Right cardiac atrium (tissue), 5 donors: ENCODE measurements at regions not wholly inside any gene's neighbourhood (a gene's known extent, or its start where the extent isn't known, plus 50 kb on each side); places are given as distances from the start of the nearest gene placed in this dataset.

Experiments used
- ATAC-seq, 2 donors: fragments of 200-7000 bp; cut with Tn5 transposase; one replicate each; pipeline versions ENCODE4 v1.8.0 to v1.9.1; 2020; ENCODE audit warnings: moderate library complexity in 2 of 2, mild to moderate bottlenecking in 1 of 2
- DNase-seq, 3 donors: peaks; one replicate each; pipeline ENCODE4 v3.0.0-alpha.2; 2020
- H3K27ac ChIP-seq: one replicate; pipeline ENCODE4 v1.5.1; 2013; ENCODE audit warnings: mild to moderate bottlenecking, low read length, control low read depth, moderate library complexity
- H3K27me3 ChIP-seq: one replicate; pipeline ENCODE4 v1.6.1; 2013; ENCODE audit not compliant: control insufficient read depth, insufficient read depth
- H3K4me1 ChIP-seq: one replicate; pipeline ENCODE4 v1.6.1; 2013; ENCODE audit warnings: low read length; ENCODE audit not compliant: control insufficient read depth, insufficient read depth
- H3K4me3 ChIP-seq: one replicate; pipeline ENCODE4 v1.5.1; 2013; ENCODE audit warnings: low read length, control low read depth
- H3K9me3 ChIP-seq: one replicate; pipeline ENCODE4 v1.6.1; 2013; ENCODE audit warnings: low read length; ENCODE audit not compliant: control insufficient read depth
- WGBS: extraction: QIAGEN DNeasy Blood & Tissue Kit; methylation state at CpG from one replicate; pipeline ENCODE4 v1.1.7; 2013; 5-methylcytosine and 5-hydroxymethylcytosine counted together
- intact Hi-C, 4 donors: fragments of 100-400 bp; cut with DNase I; formaldehyde crosslinking; loops; one replicate each; pipeline versions ENCODE4 v1.11.0 to v1.14.0; 2022 to 2023
- donor health status: healthy with polysubstance abuse.
- donor health status: DM: no; HTN: yes; CAD: no.
- donor health status: DM: no; HTN: no; CAD: no.
- donor health status: DM: no; HTN: yes; CAD: no; lungs with severe emphysema.
- donor health status: DM: yes; HTN: yes; CAD: no.

DNA sequence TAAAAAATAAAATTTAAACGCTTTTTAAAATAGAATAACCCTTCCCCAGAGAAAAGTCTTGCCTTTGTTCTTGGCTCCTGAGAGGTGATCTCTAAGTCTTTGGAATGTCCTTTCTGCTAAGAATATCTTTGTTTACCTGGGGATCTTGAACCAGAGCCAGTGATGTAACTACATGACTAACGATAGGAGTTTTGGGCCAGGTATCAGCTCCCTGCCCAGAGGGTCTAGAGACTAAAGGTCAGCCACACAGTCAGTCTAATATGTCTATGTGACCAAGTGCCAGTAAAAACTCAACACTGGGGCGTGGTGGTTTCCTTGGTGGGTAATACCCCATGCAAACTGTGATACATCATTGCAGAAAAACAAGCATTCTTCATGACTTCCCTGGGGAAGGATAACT is 1351.9 kb upstream of the C9orf72 start:
- intact Hi-C loops: no loop called here
- WGBS: 77% methylated on average over 3 of the region's 3 CpGs
- H3K27me3 ChIP-seq: no peaks in the 10 kb centered on the region
- H3K27ac ChIP-seq: no peak overlapping the region
- ATAC-seq (no peak), DNase-seq (peak in 1 of 3 donors; percentile 5)
- no peak overlapping the region for H3K4me3 ChIP-seq
- no peaks in the 10 kb centered on the region for H3K4me1 ChIP-seq
- H3K9me3 ChIP-seq: no peaks in the 10 kb centered on the region

DNA sequence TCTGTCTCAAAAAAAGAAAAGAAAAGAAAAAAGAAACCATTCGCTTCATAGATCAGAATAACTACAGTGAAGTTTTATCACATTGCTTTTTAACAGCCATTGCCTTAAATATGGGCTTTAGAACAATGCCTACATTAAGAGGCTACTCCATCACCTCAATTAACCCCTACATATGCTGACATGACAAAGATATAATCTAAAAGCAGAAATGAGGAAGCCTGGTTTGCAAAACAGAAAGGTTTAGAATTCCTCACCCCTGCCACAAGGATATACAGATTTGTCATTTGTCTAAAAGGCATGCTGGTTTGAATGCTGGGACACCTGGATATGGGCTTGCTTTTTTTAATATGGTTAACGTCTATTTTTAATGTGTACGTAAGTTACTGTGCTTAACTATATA is 1353.0 kb upstream of the C9orf72 start:
- H3K27ac ChIP-seq: no peak overlapping the region
- DNase-seq (no peak), ATAC-seq (no peak)
- intact Hi-C loops: no loop called here
- H3K27me3 ChIP-seq: no peaks in the 10 kb centered on the region
- WGBS: 88% methylated on average over 3 of the region's 3 CpGs
- H3K9me3 ChIP-seq: no peaks in the 10 kb centered on the region
- H3K4me3 ChIP-seq: no peak overlapping the region
- H3K4me1 ChIP-seq: no peaks in the 10 kb centered on the region

DNA sequence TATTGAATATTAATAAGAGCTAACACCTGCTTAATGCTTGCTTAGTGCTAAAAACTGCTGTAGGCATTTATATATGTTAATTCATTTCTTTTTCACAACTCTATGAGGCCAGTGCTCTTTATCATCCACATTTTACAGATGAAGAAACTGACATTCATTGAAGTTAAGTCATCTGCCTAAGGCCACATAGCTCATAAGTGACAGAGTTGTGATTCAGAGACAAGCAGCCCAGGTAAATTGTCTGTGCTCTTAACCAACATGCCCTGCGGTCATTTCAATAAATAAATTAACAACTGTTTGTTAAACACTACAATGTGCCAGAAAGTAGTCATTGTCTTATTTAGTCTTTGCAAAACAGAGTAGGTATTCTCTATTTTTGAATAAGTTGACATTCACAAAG is 1354.4 kb upstream of the C9orf72 start:
- no peaks in the 10 kb centered on the region for H3K27me3 ChIP-seq
- no peak overlapping the region for H3K4me3 ChIP-seq
- DNase-seq: no peak
- no peak for ATAC-seq
- 86% methylated on average over 1 of the region's 1 CpG for WGBS
- H3K27ac ChIP-seq: no peak overlapping the region
- intact Hi-C loops: no loop called here
- H3K9me3 ChIP-seq: no peaks in the 10 kb centered on the region
- H3K4me1 ChIP-seq: no peaks in the 10 kb centered on the region

DNA sequence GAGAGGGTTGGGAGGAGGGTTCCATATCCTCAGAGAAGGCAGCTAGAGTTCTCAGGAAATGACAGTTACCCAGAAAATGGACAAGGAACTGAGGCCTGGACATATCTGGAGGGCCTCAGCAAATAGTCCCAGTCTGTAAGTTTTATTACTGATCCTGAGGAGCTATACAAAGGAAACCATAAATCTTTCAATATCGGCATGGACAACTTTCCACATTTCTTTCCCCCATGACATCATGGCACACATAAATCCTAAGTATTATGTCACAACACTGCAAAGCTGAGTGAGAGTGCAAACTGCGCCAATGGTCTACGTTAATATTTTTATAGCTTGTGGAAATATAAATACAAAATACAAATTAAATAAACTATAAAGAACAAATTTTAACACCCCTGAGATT is 1356.2 kb upstream of the C9orf72 start:
- Histone ChIP-seq H3K4me1 (no peaks in the 10 kb centered on the region), H3K27me3 (no peaks in the 10 kb centered on the region), H3K4me3 (no peak overlapping the region), H3K9me3 (no peaks in the 10 kb centered on the region), H3K27ac (no peak overlapping the region)
- no peak for DNase-seq
- intact Hi-C loops: no loop called here
- 87% methylated on average over 3 of the region's 3 CpGs for WGBS
- ATAC-seq: no peak

DNA sequence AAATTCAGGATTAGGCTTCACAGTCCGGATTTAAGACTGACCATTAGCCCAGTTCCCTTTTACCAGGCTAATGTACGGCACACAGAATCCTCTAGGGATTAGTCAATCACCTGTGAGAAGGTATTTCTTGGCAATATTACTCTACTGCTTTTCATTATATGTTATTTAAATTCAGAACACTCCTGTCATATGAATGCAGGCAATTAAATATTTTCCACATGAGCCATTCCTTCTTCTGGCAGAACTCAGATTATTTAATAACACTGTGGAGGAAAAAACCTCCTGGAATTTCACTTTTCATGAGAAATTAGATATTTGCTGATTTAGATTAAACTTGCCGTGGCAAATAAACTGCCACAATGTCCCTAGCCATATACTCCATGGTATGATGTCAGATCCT is 1357.5 kb upstream of the C9orf72 start:
- no peak overlapping the region for H3K27ac ChIP-seq
- H3K4me1 ChIP-seq: no peaks in the 10 kb centered on the region
- no peak for ATAC-seq
- H3K27me3 ChIP-seq: no peaks in the 10 kb centered on the region
- H3K4me3 ChIP-seq: no peak overlapping the region
- intact Hi-C loops: no loop called here
- WGBS: 77% methylated on average over 3 of the region's 3 CpGs
- DNase-seq: no peak
- no peaks in the 10 kb centered on the region for H3K9me3 ChIP-seq

DNA sequence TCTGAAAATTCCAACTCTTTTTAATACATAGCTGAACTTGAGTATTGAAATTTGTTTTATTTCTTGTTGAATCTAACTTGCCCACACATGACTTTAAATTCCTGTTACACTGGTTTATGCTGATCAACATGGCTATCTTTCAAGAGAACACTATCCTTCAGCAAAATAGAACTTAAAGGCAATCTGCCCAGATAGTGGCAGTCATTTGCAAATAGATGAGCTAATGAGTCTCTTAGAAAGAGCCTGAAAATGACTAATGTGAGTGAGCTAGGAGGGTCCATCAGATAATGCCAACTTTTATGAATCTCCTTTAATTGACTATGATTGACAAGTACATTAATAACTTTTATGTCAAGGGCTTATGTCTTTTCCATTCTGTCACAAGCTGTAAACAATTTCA is 1360.8 kb upstream of the C9orf72 start:
- intact Hi-C loops: no loop called here
- ATAC-seq: no peak
- no peak for DNase-seq

DNA sequence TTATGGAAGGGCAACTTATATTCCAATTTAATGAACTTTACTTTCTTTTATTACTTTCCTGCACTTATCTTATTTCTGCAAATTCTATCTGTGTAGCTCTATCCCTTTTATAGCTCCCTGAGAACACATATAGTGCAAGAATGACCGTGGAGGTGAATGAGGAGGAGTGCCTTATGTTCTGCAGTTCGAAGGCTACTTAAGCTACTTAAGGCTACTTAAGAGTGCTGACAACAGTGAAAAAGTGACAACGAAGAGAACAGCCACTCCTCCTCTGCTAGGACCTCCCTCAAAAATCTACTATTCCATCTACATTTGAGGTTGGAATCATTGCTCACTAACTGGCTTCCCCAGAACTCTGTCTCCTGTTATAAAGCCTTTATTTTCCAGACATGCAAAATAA is 1365.7 kb upstream of the C9orf72 start:
- H3K4me1 ChIP-seq: no peaks in the 10 kb centered on the region
- DNase-seq (no peak), ATAC-seq (no peak)
- H3K4me3 ChIP-seq: no peak overlapping the region
- H3K27ac ChIP-seq: no peak overlapping the region
- intact Hi-C loops: no loop called here
- H3K9me3 ChIP-seq: no peaks in the 10 kb centered on the region
- 22% methylated on average over 3 of the region's 3 CpGs for WGBS
- H3K27me3 ChIP-seq: no peaks in the 10 kb centered on the region

More for the DNA sequence above, 1360.8 kb upstream of the C9orf72 start:
- H3K27me3 ChIP-seq: no peaks in the 10 kb centered on the region
- no peaks in the 10 kb centered on the region for H3K4me1 ChIP-seq
- H3K27ac ChIP-seq: no peak overlapping the region
- no peak overlapping the region for H3K4me3 ChIP-seq
- no peaks in the 10 kb centered on the region for H3K9me3 ChIP-seq

DNA sequence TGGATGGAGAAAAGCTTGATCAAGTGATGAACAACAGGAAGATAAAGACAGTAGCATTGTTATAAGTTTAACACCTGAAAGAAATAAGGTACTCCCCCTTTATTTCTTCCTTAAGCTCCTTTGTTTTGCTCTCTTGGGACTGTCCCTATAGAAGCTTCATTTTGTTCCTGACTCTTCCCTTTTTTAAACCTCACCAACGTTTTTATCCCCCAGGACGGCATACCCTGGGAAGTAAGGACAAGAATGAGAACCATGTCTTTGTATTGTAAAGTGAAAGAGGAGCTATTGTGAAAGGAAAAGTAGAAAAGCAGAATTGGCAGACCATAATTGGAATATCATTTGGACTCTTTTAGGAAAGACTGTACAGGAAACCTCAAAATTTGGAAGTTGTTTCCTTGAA is 1368.6 kb upstream of the C9orf72 start:
- Histone ChIP-seq H3K27ac (no peak overlapping the region), H3K4me1 (no peaks in the 10 kb centered on the region), H3K27me3 (no peaks in the 10 kb centered on the region), H3K4me3 (no peak overlapping the region), H3K9me3 (no peaks in the 10 kb centered on the region)
- WGBS: 23% methylated on average over 2 of the region's 2 CpGs
- ATAC-seq: no peak
- DNase-seq: no peak
- intact Hi-C loops: no loop called here

DNA sequence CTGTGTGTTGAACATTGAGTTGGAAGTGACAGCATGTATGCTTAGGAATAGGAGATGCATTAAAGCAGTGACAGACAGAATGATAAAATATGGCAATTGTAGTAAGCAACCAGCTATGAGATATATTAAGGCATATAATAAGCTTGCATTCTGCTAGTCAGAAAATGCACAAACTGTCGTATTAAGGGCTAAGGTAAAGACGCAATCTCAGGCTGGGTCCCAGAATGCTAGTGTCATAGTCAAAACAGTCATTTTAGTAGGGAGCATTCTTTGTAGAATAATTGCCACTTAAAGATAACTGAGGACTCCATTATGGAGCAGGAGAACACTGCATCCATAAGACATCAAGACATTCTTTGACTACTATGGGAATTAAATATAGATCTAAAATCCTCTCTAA is 1369.7 kb upstream of the C9orf72 start:
- WGBS: 91% methylated on average over 2 of the region's 2 CpGs
- DNase-seq (no peak), ATAC-seq (no peak)
- Histone ChIP-seq H3K27ac (no peak overlapping the region), H3K4me1 (no peaks in the 10 kb centered on the region), H3K9me3 (no peaks in the 10 kb centered on the region), H3K27me3 (no peaks in the 10 kb centered on the region), H3K4me3 (no peak overlapping the region)
- intact Hi-C loops: no loop called here

DNA sequence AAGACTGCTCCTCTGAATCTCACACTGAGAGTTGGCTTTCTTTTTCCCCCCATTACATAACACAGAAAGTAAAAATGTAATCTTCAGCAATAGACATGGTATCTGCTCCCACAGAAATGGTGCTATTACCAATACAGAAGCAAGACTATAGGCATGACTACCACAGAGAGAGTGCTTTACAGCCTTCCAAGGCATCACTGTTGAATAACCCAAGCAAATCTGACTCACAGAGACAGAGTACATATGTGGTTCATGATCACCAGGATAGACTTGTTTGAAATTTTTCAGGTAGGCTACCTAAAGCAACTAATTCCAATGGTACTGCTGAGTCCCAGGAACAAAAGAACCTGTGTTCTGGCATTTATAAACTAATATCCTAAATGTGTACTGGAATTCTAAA is 1373.4 kb upstream of the C9orf72 start:
- no peak for ATAC-seq
- Histone ChIP-seq H3K27ac (no peak overlapping the region), H3K27me3 (no peaks in the 10 kb centered on the region), H3K4me1 (no peaks in the 10 kb centered on the region), H3K9me3 (no peaks in the 10 kb centered on the region), H3K4me3 (no peak overlapping the region)
- DNase-seq: no peak
- intact Hi-C loops: no loop called here

DNA sequence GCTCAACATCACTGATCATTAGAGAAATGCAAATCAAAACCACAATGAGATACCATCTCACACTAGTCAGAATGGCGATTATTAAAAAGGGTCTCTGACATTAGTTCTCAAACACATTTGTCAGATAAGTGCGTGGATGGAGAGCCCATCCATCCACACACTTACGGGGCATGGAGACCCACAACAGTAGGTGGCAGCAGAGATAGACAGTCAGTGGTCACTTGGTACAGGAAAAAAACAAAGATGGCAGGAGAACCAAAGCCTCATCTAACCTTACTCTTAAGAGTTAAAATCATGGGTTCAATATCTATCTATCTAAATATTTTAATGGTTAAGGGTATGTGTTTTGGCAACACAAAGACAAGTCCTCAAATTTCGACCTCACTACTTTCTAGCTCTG is 1378.7 kb upstream of the C9orf72 start:
- 72% methylated on average over 4 of the region's 4 CpGs for WGBS
- ATAC-seq (no peak), DNase-seq (no peak)
- Histone ChIP-seq H3K27me3 (no peaks in the 10 kb centered on the region), H3K9me3 (no peaks in the 10 kb centered on the region), H3K4me1 (no peaks in the 10 kb centered on the region), H3K4me3 (no peak overlapping the region), H3K27ac (no peak overlapping the region)
- intact Hi-C loops: no loop called here

DNA sequence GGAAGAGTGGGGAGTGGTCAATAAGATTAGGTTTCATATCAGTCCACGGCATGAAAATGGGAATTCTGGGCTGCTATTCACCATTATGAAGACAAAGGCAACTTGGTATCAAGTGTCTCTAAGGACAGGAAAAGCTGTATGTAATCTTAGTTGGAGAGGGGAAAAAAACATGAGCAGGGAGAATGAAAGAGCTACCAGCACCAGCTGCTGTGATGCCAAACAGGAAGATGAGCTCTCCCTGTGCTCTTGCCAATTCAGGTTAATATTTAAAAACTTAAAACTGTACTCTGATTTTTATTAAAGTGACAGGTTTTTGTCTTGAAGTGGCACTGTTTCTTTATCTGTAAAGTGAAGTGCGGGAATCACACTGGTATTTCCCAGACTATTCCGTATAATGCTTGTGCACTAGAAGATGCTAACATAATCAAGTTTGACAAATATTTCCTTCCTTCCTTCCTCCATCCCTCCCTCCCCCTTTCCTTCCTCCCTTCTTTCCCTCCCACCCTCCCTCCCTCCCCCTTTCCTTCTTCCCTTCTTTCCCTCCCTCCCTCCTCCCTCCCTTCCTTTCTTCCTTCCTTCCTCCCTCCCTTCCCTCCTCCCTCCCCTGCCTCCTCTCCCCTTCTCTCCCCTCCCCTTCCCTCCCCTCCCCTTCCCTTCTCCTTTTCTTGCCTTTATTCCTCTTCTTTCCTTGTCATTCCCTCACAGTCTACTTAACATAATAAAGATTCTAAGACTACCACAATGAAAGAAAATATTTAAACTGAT is 1383.0 kb upstream of the C9orf72 start:
- Histone ChIP-seq H3K4me3 (no peak overlapping the region), H3K27ac (no peak overlapping the region), H3K9me3 (no peaks in the 10 kb centered on the region), H3K27me3 (no peaks in the 10 kb centered on the region), H3K4me1 (no peaks in the 10 kb centered on the region)
- intact Hi-C loops: no loop called here
- 40% methylated on average over 3 of the region's 3 CpGs for WGBS
- no peak for DNase-seq
- no peak for ATAC-seq
